ENCODE measurements at regions not wholly inside any gene's neighbourhood (a gene's known extent, or its start where the extent isn't known, plus 50 kb on each side); places are given as distances from the start of the nearest gene placed in this dataset.
"Not testable (repeated sequence)": the region's sequence is repeated elsewhere in the genome, so short reads cannot be mapped to it uniquely, and the experiment has no call there.

DNA sequence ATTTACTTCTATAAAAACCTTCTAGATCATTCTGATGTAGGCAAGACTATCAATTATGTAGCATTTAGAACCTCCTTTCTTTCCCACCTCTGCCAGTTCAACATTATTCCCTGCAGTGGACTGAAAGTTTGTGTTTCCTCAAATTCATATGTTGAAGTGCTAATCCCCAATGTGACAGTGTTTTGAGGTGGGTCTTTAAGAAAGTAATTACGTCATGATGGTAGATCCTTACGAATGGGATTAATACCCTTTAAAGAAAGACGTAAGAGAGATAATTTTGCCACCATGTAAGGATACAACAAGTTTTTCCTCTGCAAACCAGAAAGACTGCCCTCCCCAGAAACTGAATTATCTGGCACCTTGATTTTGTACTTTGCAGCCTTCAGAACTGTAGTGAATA, 1489.7 kb upstream of the SEL1L start:
- DNase-seq = no peak

DNA sequence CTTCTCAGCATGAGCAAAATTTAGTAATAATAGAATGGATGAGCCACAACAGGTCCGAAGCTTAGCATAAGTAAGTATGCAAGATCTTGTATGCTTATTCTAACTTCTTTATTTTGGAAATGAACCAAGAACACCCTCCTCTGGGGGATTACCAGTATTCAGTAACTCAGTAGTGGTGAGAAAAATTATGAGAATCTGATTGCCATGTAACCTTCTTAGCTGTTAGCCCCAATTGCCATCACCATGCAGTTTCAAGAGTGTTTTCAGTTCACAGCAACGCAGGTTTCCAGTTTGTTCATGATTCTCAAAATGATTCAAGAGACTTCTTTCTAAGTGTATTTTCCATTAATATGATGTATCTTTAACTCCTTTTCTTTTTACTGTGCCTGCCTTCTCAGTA, 1507.6 kb upstream of the SEL1L start:
- DNase-seq = no peak

- DNase-seq = no peak
These were observed 1509.2 kb upstream of the SEL1L start for GRCh38 chr14:83042858-83043257.

DNA sequence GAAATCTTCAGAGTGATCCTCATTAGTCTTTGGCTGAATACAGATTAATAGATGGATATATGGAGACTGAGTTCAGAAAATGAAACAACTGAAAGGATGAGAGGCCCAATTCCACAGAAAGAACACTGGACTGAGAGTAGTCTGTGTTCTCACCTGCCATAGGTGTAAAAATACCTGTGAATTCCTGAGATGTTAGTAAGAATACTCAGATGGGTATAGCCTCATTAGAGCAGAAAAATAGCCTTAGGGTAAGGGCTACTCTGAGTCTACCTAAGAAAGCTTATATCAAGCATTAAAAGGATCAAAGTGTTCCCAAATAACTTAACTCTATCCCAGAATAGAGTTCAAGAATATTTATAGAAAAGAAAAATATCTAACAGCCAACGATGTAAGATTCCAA, 1510.3 kb upstream of the SEL1L start:
- no peak for DNase-seq

- no peak for DNase-seq
These were observed 1513.6 kb upstream of the SEL1L start for GRCh38 chr14:83047059-83047830.

GRCh38 chr14:83053022-83053710, 1519.5 kb upstream of the SEL1L start:
- DNase-seq = no peak

GRCh38 chr14:83058068-83058467, 1524.4 kb upstream of the SEL1L start:
- no peak for DNase-seq

DNA sequence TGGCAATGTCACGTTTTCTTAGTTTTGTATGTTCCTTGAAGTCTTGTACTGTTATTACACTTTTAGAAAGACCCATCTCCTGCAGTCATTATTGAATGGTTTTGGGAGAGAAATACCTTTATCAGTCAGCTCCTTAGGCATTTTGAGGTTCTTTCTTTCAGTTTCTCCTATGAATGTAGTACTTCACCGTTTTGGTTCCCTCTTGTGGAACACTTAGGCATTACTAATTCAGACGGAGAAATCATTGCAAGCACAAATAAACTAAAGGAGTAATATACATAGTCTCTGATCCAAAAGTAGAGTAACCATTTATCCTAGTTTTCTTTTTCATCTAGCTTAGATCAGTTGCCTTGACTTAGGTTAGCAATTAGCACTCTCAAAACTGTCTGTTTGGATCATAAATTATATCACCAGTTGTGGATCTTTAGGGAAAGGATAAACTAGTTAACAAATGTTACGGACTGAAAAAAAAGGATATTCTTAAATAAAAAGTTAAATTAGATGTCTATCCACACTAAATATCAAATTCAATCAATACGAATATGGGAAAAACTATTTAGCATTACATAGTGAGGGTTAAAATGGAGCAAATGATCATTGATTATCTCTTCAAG, 1538.3 kb upstream of the SEL1L start:
- DNase-seq = no peak

DNA sequence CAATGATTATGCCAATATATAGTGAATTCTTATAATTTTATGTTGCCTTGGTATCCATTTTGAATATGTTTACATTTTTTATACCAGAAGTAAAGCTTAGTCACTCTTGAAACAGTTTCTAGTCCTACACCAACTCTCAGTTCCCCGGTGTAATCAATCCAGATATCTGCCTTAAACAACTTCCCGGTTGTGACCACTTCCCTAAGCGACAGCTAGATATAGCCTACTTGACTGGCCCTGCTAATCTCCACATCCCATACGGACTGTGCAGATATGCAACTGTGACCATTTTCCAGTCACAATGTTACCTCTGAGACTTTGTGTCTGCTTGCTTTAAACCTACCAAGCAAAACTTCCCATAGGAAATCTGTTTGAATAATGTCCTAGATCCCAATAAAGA, 1551.5 kb upstream of the SEL1L start:
- DNase-seq = no peak

DNA sequence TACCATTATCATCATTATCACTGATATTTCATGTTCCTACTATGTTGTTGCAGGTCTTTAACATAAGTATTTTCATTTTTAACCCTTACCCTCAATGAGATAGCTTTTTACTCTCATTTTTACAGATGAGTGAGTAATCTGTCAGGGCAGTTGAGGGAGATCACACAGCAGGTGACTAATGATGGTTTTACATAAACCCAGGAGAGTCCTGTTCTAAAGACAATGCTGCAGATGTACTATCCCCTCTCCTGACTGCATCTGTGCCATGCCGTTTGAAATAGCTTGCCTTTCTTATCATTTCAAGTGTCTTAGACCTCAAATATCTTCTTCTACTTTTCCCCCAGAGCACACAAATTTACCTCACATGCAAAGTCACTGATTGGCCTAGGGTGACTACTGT, 1552.1 kb upstream of the SEL1L start:
- no peak for DNase-seq

- not testable (repeated sequence) for DNase-seq
These were observed 1558.6 kb upstream of the SEL1L start for GRCh38 chr14:83091991-83092956.

- no peak for DNase-seq
These were observed 1562.4 kb upstream of the SEL1L start for GRCh38 chr14:83096092-83096491.

GRCh38 chr14:83101846-83102245, 1568.2 kb upstream of the SEL1L start:
- no peak for DNase-seq

DNA sequence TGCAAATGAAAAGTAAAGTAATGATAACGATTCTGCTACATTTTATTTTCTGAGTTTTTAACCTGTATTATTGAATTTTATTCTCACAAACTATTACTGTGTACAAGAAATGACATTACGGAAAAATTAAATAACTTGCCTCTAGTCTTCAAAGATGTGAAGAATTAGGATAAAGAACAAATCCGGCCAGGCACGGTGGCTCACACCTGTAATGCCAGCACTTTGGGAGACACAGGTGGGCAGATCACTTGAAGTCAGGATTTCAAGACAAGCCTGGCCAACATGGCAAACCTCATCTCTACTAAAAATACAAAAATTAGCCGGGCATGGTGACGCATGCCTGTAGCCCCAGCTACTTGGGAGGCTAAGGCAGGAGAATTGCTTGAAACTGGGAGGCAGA, 1584.4 kb upstream of the SEL1L start:
- DNase-seq = no peak

DNA sequence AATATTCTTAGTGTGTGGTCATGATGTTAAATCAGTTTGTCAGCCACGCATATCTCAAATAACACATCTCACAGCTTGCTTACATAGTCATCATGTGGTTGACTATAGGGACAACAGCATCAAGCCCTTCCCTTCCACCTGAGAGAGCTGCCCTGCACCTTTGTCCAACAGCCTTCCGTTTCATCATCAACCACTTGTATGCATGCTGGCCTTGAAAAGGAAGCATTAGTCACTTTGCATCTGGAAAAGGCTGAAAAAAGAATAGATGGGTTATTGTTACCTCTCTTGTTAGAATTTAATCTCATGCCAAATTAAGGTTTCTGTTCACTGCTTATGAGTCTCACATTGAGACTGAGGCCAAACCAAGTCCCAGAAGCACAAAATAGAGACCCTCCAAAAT, 1586.5 kb upstream of the SEL1L start:
- no peak for DNase-seq

DNA sequence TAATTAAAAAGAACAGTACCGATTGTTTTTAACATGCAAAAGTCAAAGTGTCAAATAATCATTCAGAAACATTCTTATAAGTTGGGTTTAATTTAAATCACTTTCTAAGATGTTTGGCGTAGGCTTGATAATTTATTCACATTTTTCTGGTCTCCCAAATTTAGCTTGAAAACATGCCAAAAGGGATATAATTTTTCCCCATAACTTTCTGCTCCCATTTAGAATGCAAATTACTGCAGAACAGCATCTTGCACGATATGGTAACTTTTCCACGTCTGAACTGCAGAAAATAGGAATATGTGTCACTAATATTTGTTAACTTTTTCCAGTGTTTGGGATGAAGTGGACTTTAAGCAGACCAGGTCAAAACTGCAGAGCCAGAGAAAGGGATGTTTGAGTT, 1592.4 kb upstream of the SEL1L start:
- DNase-seq = no peak

DNA sequence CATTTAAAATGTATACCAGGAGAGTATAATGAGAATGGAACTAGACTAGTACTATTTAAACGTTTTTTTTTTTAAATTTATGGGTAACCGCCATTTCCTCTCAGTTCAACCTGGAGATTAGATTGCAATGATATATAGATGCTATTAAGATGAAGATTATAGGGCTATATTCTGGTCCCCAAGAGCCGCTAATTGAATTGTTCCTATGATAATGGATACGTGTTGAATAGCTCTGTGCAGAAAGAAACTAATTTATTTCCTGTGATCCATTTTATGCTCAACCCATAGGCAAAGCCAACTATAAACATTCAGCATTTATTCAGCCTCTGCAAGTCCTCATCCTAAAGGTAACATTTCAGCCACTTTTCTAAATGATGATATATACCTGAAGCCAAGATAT, 1595.1 kb upstream of the SEL1L start:
- no peak for DNase-seq

DNA sequence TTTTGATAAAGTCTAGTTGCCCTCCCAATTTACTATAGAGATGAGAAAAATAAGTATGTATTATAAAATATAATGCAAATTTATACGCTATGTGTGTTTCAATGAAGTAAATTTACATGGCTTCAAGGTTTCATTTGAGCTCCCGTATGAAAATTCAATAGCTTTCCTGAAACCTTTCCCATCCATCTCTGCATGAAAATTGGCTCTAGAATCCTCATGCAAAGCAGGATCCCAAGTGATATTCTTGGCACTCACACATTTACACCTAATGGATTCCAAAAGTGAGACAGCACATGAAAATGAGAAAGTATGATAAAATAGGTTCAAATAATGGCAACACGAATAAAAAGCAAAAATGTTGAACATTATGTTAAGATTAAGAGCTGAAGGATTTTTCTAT, 1595.8 kb upstream of the SEL1L start:
- no peak for DNase-seq

- DNase-seq = no peak
These were observed 1600.5 kb upstream of the SEL1L start for GRCh38 chr14:83133981-83134645.

DNA sequence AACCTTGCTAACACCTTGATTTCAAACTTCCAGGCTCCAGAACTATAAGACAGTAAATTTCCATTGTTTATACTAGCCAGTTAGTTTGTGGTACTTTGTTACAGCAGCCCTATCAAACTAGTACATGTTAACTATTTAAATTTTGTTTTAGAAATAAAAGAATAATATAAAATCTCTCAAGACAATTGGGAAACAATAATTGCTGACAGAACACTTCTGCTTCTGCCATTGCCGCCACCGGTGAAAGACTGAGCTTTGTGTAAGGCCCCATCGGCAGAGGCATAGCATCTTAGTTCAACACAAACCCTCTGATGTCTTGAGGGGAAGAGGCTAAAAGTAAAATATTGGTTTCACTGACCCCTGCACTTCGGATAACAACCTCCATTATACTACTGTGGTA, 1607.1 kb upstream of the SEL1L start:
- DNase-seq = no peak

- no peak for DNase-seq
These were observed 1613.4 kb upstream of the SEL1L start for GRCh38 chr14:83147006-83147405.

- DNase-seq = no peak
These were observed 1617.9 kb upstream of the SEL1L start for GRCh38 chr14:83151571-83151970.

- no peak for DNase-seq
These were observed 1619.4 kb upstream of the SEL1L start for GRCh38 chr14:83153081-83153480.

Measured in CD4-positive, alpha-beta T cell treated with Interleukin-1 beta for 1 hour (primary cell).